ENCODE measurements at regions not wholly inside any gene's neighbourhood (a gene's known extent, or its start where the extent isn't known, plus 50 kb on each side); places are given as distances from the start of the nearest gene placed in this dataset.

- TF ChIP-seq CTCF (IDR thresholded peaks at IDR 0.05) (no peak), POLR2A (IDR thresholded peaks at IDR 0.05) (no peak)
Observed at GRCh38 chr5:152465140-152465539, 60.1 kb upstream of the NMUR2 start.

Data from Peyer's patch (tissue), 4 donors.